ENCODE measurements at regions not wholly inside any gene's neighbourhood (a gene's known extent, or its start where the extent isn't known, plus 50 kb on each side); places are given as distances from the start of the nearest gene placed in this dataset.

- DNase-seq (ENCODE audit: low spot score): no peak
Observed at GRCh38 chr4:100722866-100723459, 205.1 kb upstream of the EMCN start.

- DNase-seq (ENCODE audit: low spot score): no peak
Observed at GRCh38 chr4:100722133-100722532, 204.3 kb upstream of the EMCN start.

- DNase-seq (ENCODE audit: low spot score): no peak
Observed at GRCh38 chr4:100721490-100721889, 203.7 kb upstream of the EMCN start.

- DNase-seq (ENCODE audit: low spot score): no peak
Observed at GRCh38 chr4:100721077-100721476, 203.3 kb upstream of the EMCN start.

- no peak for DNase-seq (ENCODE audit: low spot score)
Observed at GRCh38 chr4:100716416-100716815, 198.6 kb upstream of the EMCN start.

- DNase-seq (ENCODE audit: low spot score): no peak
Observed at GRCh38 chr4:100708776-100709175, 191.0 kb upstream of the EMCN start.

GRCh38 chr4:100707786-100708185 lies 190.0 kb upstream of the EMCN start:
- DNase-seq (ENCODE audit: low spot score): no peak

GRCh38 chr4:100696531-100696930 lies 178.7 kb upstream of the EMCN start:
- no peak for DNase-seq (ENCODE audit: low spot score)

- DNase-seq (ENCODE audit: low spot score): no peak
Observed at GRCh38 chr4:100695871-100696270, 178.0 kb upstream of the EMCN start.

GRCh38 chr4:100695039-100695654 lies 177.3 kb upstream of the EMCN start:
- no peak for DNase-seq (ENCODE audit: low spot score)

- DNase-seq (ENCODE audit: low spot score): no peak
Observed at GRCh38 chr4:100694467-100694866, 176.6 kb upstream of the EMCN start.

GRCh38 chr4:100690812-100691211 lies 173.0 kb upstream of the EMCN start:
- DNase-seq (ENCODE audit: low spot score): no peak

- no peak for DNase-seq (ENCODE audit: low spot score)
Observed at GRCh38 chr4:100688368-100688767, 170.5 kb upstream of the EMCN start.

GRCh38 chr4:100682477-100683218 lies 164.8 kb upstream of the EMCN start:
- DNase-seq (ENCODE audit: low spot score): no peak

- no peak for DNase-seq (ENCODE audit: low spot score)
Observed at GRCh38 chr4:100681289-100681688, 163.5 kb upstream of the EMCN start.

- DNase-seq (ENCODE audit: low spot score): no peak
Observed at GRCh38 chr4:100679926-100680325, 162.1 kb upstream of the EMCN start.

- no peak for DNase-seq (ENCODE audit: low spot score)
Observed at GRCh38 chr4:100674976-100675375, 157.2 kb upstream of the EMCN start.

- DNase-seq (ENCODE audit: low spot score): no peak
Observed at GRCh38 chr4:100657187-100657586, 139.4 kb upstream of the EMCN start.

GRCh38 chr4:100651499-100652175 lies 133.8 kb upstream of the EMCN start:
- DNase-seq (ENCODE audit: low spot score): no peak

- no peak for DNase-seq (ENCODE audit: low spot score)
Observed at GRCh38 chr4:100649417-100649816, 131.6 kb upstream of the EMCN start.

- no peak for DNase-seq (ENCODE audit: low spot score)
Observed at GRCh38 chr4:100644150-100644549, 126.3 kb upstream of the EMCN start.

- DNase-seq (ENCODE audit: low spot score): no peak
Observed at GRCh38 chr4:100641336-100641735, 123.5 kb upstream of the EMCN start.

GRCh38 chr4:100635899-100636298 lies 118.1 kb upstream of the EMCN start:
- no peak for DNase-seq (ENCODE audit: low spot score)
